Skin epidermis (tissue), 12 donors: ENCODE measurements at regions not wholly inside any gene's neighbourhood (a gene's known extent, or its start where the extent isn't known, plus 50 kb on each side); places are given as distances from the start of the nearest gene placed in this dataset.
"Not testable (repeated sequence)": the region's sequence is repeated elsewhere in the genome, so short reads cannot be mapped to it uniquely, and the experiment has no call there.

Experiments
- H3K27ac ChIP-seq, 21 experiments: fragments of 200-600 bp; sonication (generic) in 11 of 21; one replicate each; pipeline ENCODE4 v1.5.0; 2020; ENCODE audit warnings: mild to moderate bottlenecking in 3 of 21, inconsistent platforms in 2 of 21, moderate library complexity in 2 of 21
- H3K4me3 ChIP-seq, 7 experiments: fragments of 200-600 bp; sonication (generic) in 2 of 7; one replicate each; pipeline ENCODE4 v1.5.0; 2020; ENCODE audit warnings: inconsistent platforms in 2 of 7, mild to moderate bottlenecking in 2 of 7, moderate library complexity in 1 of 7

- no peak overlapping the region for H3K4me3 ChIP-seq
- no peak overlapping the region for H3K27ac ChIP-seq
Observed at GRCh38 chr3:145017959-145018358, 1046.3 kb downstream of the DIPK2A start.

DNA sequence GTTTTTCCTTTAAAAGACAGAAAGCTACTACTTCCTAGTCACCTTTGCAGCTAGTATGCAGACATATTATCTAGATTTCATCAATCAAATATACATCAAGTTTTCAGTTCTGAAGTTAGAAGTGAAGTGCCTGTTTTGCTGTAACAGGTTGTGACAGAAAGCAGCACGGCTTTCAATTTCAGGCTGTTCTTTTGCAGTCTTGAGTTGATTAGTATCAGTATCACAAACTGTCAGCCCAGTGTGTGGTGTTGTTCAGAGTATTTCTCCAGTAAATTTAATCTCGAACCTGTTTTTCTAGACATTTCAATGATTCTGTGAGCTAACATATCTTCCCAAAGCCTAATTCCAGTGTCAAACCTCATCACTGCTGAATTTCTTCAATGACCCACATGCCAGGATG, 1050.8 kb downstream of the DIPK2A start:
- Histone ChIP-seq H3K4me3 (no peak overlapping the region), H3K27ac (no peak overlapping the region)

DNA sequence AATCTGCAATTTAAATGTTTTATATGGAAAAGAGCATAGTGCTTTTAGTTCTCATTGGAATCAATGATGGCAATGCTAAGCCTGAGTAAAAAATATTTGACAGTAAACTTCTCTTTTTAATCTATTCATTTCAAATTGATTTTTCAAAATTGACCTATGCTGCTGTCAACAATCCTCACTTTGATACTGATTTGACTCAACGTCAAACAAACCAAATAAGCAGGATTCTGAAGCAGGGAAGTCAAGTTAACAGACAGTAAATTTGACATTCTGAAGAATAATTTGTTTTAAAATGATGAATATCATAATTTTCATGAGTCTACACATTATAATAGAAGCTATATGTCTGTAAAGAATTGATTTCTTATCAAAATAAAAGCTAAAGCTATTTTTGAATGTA, 1053.1 kb downstream of the DIPK2A start:
- H3K27ac ChIP-seq: no peak overlapping the region
- no peak overlapping the region for H3K4me3 ChIP-seq

- not testable (repeated sequence) for H3K27ac ChIP-seq, H3K4me3 ChIP-seq
Observed at GRCh38 chr3:145027186-145027585, 1055.6 kb downstream of the DIPK2A start.

GRCh38 chr3:145032791-145033190, 1061.2 kb downstream of the DIPK2A start:
- H3K27ac ChIP-seq: no peak overlapping the region
- no peak overlapping the region for H3K4me3 ChIP-seq

DNA sequence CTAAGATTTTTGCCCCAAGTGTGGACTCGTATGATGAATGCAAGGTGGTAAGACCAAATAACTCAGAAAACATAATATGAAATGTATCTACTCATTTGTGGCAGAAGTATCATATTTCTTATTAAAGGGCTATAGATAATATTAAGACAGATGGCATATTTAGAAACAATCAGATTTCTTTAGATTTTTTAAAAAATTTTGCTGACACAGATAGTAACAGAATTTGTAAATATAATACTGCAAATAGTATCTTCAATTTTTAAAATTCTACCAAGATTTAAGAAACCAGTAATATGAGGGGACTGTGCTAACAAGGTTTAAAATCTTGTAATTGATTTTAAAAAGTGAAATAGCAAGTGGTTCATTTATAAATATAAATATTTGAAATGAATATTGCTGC, 1064.1 kb downstream of the DIPK2A start:
- Histone ChIP-seq H3K4me3 (no peak overlapping the region), H3K27ac (no peak overlapping the region)

DNA sequence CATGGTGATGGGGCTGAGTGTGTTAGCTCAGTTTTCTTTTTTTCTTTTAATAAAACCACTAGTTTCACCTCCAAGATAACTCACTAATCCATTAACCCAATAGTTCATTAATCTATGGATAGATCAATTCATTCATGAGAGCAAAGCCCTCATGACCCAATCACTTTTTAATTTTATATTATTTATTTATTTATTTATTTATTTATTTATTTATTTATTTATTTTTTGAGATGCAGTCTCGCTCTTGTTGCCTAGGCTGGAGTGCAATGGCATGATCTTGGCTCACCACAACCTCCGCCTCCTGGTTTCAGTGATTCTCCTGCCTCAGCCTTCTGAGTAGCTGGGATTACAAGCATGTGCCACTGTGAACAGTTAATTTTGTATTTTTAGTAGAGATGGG, 1082.4 kb downstream of the DIPK2A start:
- H3K4me3 ChIP-seq, H3K27ac ChIP-seq: not testable (repeated sequence)

- Histone ChIP-seq H3K27ac (no peak overlapping the region), H3K4me3 (no peak overlapping the region)
Observed at GRCh38 chr3:145055375-145056076, 1083.9 kb downstream of the DIPK2A start.

- Histone ChIP-seq H3K27ac (no peak overlapping the region), H3K4me3 (no peak overlapping the region)
Observed at GRCh38 chr3:145058483-145058882, 1086.9 kb downstream of the DIPK2A start.

- Histone ChIP-seq H3K27ac (no peak overlapping the region), H3K4me3 (no peak overlapping the region)
Observed at GRCh38 chr3:145063616-145064015, 1092.0 kb downstream of the DIPK2A start.

DNA sequence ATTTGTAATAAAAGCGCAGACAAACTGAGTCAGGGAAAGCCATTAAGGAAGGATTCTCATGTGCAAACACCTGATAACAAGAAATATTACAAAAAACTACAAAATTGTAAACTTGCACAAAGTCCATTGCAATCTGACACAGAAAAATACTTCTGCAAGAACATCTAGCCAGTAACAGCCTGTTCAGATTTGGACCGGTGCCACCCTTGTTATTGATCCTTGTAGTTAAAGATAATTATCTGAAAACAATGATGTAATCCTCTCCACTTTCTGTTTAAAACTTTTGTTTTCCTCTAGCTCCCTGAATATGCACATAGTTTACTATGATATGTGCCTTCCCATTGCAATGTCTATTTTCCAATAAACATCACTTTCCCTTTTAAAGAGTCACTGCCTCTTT, 1090.2 kb downstream of the PLOD2 start:
- Histone ChIP-seq H3K27ac (no peak overlapping the region), H3K4me3 (no peak overlapping the region)

DNA sequence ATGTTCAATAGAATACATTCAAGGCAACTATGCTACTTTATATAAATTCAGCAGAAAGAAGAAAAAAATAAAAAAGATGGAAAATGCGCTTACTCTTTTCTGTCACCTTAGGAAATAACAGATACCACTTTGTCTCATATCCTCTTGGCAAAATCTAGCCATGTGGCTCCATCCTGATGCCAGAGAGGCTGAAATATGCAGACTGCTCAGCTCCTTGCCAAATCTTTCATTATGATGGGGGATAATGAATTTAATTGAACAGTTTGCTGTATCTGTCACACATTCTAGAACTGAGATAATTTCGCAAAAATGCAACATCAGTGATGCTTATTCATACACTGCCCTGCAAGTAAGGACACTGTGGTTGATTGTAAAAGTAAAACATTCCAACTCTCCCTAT, 1081.5 kb downstream of the PLOD2 start:
- H3K4me3 ChIP-seq: no peak overlapping the region
- H3K27ac ChIP-seq: no peak overlapping the region

- Histone ChIP-seq H3K27ac (no peak overlapping the region), H3K4me3 (no peak overlapping the region)
Observed at GRCh38 chr3:145087038-145087437, 1073.9 kb downstream of the PLOD2 start.

GRCh38 chr3:145088917-145089316, 1072.1 kb downstream of the PLOD2 start:
- no peak overlapping the region for H3K27ac ChIP-seq
- no peak overlapping the region for H3K4me3 ChIP-seq

GRCh38 chr3:145089337-145089736, 1071.6 kb downstream of the PLOD2 start:
- H3K27ac ChIP-seq: no peak overlapping the region

DNA sequence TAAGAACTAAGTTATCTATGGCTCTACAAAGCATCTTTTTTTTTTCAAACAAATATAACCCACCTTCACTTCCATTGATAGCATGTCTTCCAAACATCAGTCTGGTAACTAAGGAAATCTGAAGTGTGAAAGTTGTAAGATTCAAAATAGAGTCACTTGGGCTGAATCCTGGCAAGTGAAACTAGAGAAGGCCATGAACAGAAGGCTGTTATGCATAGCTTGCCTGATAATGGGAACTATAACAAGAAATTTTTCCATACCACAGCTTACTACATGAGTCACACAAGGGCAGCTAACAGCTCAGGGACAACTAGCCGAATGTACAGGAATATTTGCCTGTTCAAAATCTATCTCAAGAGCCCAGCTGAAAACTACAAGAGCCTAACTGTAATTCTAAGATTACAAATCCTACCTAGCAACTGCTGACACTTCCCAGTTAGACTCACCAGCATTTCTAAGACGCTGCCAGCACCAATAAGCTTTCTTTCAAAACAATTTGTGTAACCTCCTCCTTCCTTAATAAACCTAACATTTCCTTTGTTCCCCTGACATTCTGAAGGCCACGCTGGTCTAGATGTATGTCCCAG, 1066.5 kb downstream of the PLOD2 start:
- H3K27ac ChIP-seq: no peak overlapping the region
- no peak overlapping the region for H3K4me3 ChIP-seq

More at GRCh38 chr3:145089337-145089736, 1071.6 kb downstream of the PLOD2 start:
- no peak overlapping the region for H3K4me3 ChIP-seq

- H3K4me3 ChIP-seq, H3K27ac ChIP-seq: not testable (repeated sequence)
Observed at GRCh38 chr3:145111141-145111540, 1049.8 kb downstream of the PLOD2 start.

DNA sequence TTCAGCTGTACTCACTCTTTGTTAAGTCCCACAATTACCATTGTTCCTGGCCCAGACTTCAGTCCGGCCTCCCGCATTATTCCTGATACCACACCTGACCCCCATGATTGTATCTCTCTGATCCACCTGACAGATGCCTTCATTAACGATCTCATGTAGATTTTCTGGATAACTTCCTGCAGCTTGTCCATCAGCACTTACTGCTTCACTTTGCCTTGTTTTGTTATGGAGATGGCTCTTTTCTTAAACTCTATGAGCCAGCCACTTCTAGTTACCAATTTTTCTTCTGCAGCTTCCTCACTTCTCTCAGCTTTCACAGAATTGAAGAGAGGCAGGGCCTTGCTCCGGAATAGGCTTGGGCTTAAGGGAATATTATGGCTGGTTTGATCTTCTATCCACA, 1044.2 kb downstream of the PLOD2 start:
- no peak overlapping the region for H3K4me3 ChIP-seq
- no peak overlapping the region for H3K27ac ChIP-seq

- Histone ChIP-seq H3K27ac (no peak overlapping the region), H3K4me3 (no peak overlapping the region)
Observed at GRCh38 chr3:145118303-145118702, 1042.7 kb downstream of the PLOD2 start.

DNA sequence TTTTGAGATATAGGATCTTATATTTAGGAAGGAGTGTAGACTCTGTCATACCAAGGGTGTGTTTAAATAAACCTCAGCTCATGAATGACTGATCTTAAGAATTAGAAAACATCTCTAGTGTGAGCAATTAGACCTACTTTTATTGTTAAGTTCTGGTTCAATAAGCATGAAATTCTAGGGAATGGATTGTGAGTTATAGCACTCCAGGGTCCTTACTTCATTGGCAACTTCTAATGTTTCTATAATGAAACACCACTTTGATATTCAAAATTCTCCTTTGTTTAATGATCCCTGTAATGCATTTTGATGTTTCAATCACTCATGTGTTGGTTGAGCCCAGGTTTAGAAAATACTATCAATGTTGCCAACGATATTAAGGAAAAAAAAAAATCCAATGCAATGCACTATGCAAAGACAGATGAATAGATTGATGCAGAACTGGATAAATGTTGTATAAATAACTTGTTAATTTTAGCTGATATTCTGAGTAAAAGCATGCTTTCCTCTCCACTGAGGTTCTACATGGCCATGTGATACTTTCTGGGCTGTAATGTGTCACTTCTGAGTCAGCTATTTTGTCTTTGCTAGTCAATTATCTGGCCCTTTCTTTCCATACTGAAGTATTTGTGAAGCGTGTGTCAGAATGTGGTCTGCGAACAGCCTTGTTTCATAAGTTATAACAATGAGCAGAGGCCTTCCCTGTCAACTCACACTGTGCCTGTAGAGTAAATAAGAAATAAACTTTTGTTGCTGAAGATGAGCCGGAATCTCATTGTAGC, 1035.9 kb downstream of the PLOD2 start:
- H3K27ac ChIP-seq: no peak overlapping the region
- H3K4me3 ChIP-seq: no peak overlapping the region

- Histone ChIP-seq H3K4me3 (no peak overlapping the region), H3K27ac (no peak overlapping the region)
Observed at GRCh38 chr3:145133281-145133680, 1027.7 kb downstream of the PLOD2 start.
